GM12874 (cell line): ENCODE measurements at regions not wholly inside any gene's neighbourhood (a gene's known extent, or its start where the extent isn't known, plus 50 kb on each side); places are given as distances from the start of the nearest gene placed in this dataset.

ENCODE experiments used
- CTCF ChIP-seq: IDR thresholded peaks from 2 replicates; pipeline ENCODE4 v1.5.1; 2011; ENCODE audit warnings: low read depth, mild to moderate bottlenecking, control low read depth, low read length, moderate library complexity; ENCODE audit not compliant: insufficient read depth

GRCh38 chr20:7792150-7792869 lies 147.9 kb downstream of the HAO1 start:
- no peak for TF ChIP-seq CTCF

GRCh38 chr20:7798176-7798575 lies 142.1 kb downstream of the HAO1 start:
- TF ChIP-seq CTCF, result no peak

DNA sequence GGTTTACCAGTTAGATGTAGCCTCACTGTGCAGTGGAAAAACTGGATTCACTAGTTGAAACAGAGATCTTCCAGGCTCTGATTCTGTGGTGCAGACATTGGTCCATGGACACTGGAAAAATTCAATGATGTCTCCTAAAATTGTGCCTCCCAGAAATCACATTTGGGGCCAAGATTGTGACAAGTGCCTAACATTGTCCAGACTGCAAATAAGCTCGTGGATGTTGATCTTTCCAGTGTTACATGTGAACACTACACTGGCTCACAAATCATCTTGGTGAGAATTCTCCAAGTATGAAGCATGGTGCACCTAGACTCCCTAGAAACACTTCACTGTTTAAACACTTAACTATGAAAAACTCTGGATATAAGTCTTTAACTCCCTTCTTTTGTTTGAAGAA lies 140.4 kb downstream of the HAO1 start:
- no peak for TF ChIP-seq CTCF

GRCh38 chr20:7806831-7807230 lies 133.4 kb downstream of the HAO1 start:
- no peak for TF ChIP-seq CTCF

GRCh38 chr20:7817286-7817685 lies 123.0 kb downstream of the HAO1 start:
- TF ChIP-seq CTCF, result no peak

DNA sequence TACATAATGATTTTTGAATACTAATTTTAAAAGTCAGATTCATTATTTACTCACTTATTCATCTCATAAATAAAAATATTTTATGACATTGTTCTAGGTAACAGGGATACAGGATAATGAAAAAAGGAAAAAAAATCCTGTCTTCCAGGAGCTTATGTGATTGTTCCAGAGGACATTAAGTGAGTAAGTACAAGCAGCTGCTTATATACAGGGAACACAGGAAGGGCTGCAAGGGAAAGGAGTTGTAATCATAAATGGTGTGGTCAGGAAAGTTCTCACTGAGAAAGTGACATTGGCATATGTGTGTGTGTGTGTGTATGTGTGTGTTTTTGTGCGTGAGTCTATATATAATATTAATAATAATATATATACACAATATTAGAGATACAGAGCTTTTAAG lies 121.8 kb downstream of the HAO1 start:
- no peak for TF ChIP-seq CTCF

- no peak for TF ChIP-seq CTCF
Observed at GRCh38 chr20:7820897-7821296, 119.4 kb downstream of the HAO1 start.
